Mucosa of descending colon (tissue), 3 donors: ENCODE measurements at regions not wholly inside any gene's neighbourhood (a gene's known extent, or its start where the extent isn't known, plus 50 kb on each side); places are given as distances from the start of the nearest gene placed in this dataset.

Experiments
- ATAC-seq: fragments of 200-7000 bp; cut with Tn5 transposase; one replicate; pipeline ENCODE4 v1.9.1; 2020; ENCODE audit warnings: mild to moderate bottlenecking, moderate library complexity
- DNase-seq, 3 donors: peaks; one replicate each; pipeline ENCODE4 v3.0.0-alpha.2; 2020
- H3K36me3 ChIP-seq: fragments of 200-600 bp; one replicate; pipeline ENCODE4 v1.8.0; 2021; ENCODE audit warnings: low read depth, mild to moderate bottlenecking
- H3K4me1 ChIP-seq: fragments of 200-600 bp; one replicate; pipeline ENCODE4 v1.8.0; 2021; ENCODE audit warnings: low read depth, mild to moderate bottlenecking
- H3K4me3 ChIP-seq: fragments of 200-600 bp; one replicate; pipeline ENCODE4 v1.8.0; 2021; ENCODE audit warnings: mild to moderate bottlenecking
- H3K9me3 ChIP-seq: fragments of 200-600 bp; one replicate; pipeline ENCODE4 v1.8.0; 2021; ENCODE audit warnings: mild to moderate bottlenecking
- CTCF ChIP-seq: fragments of 200-600 bp; IDR thresholded peaks from one replicate; pipeline ENCODE4 v1.8.0; 2022; ENCODE audit warnings: antibody characterized with exemption, mild to moderate bottlenecking
- intact Hi-C, 2 donors: fragments of 100-400 bp; cut with DNase I in 1 of 2; cut with micrococcal nuclease in 1 of 2; formaldehyde crosslinking; loops; one replicate each; pipeline versions ENCODE4 v1.11.0 to v1.11.1; 2022; cut with DNase I, micrococcal nuclease
- donor health status: DM: no; HTN: no; CAD: no; lungs with moderate emphysema.
- donor health status: DM: no; HTN: no; CAD: no.
- donor health status: DM: no; HTN: yes; CAD: no.

- Histone ChIP-seq H3K4me3 (no peak overlapping the region), H3K9me3 (no peaks in the 10 kb centered on the region), H3K4me1 (no peaks in the 10 kb centered on the region), H3K36me3 (no peaks in the 10 kb centered on the region)
- intact Hi-C loops = no loop called here
- DNase-seq = no peak
- no peak for ATAC-seq
- no peak for TF ChIP-seq CTCF
Observed at GRCh38 chr5:56581426-56581825, 233.9 kb upstream of the MAP3K1 start.

GRCh38 chr5:56580864-56581263 lies 234.5 kb upstream of the MAP3K1 start:
- TF ChIP-seq CTCF = no peak

GRCh38 chr5:56575821-56576220 lies 239.5 kb upstream of the MAP3K1 start:
- ATAC-seq (no peak), DNase-seq (no peak)
- TF ChIP-seq CTCF = no peak
- H3K4me3 ChIP-seq = no peak overlapping the region
- no peaks in the 10 kb centered on the region for H3K9me3 ChIP-seq
- intact Hi-C loops = no loop called here
- no peaks in the 10 kb centered on the region for H3K36me3 ChIP-seq
- no peaks in the 10 kb centered on the region for H3K4me1 ChIP-seq

More at GRCh38 chr5:56580864-56581263, 234.5 kb upstream of the MAP3K1 start:
- H3K36me3 ChIP-seq = no peaks in the 10 kb centered on the region
- no peaks in the 10 kb centered on the region for H3K9me3 ChIP-seq
- no peak for DNase-seq
- H3K4me3 ChIP-seq = no peak overlapping the region
- no peaks in the 10 kb centered on the region for H3K4me1 ChIP-seq
- ATAC-seq = no peak
- intact Hi-C loops = no loop called here

GRCh38 chr5:56574778-56575177 lies 240.6 kb upstream of the MAP3K1 start:
- no peak for DNase-seq
- intact Hi-C loops = no loop called here
- Histone ChIP-seq H3K4me1 (no peaks in the 10 kb centered on the region), H3K9me3 (no peaks in the 10 kb centered on the region), H3K36me3 (no peaks in the 10 kb centered on the region), H3K4me3 (no peak overlapping the region)
- TF ChIP-seq CTCF = no peak
- no peak for ATAC-seq

GRCh38 chr5:56569566-56569965 lies 245.8 kb upstream of the MAP3K1 start:
- DNase-seq (no peak), ATAC-seq (no peak)
- intact Hi-C loops = no loop called here
- Histone ChIP-seq H3K4me1 (no peaks in the 10 kb centered on the region), H3K9me3 (no peaks in the 10 kb centered on the region), H3K36me3 (no peaks in the 10 kb centered on the region), H3K4me3 (no peak overlapping the region)
- TF ChIP-seq CTCF = no peak

GRCh38 chr5:56569076-56569475 lies 246.3 kb upstream of the MAP3K1 start:
- no peaks in the 10 kb centered on the region for H3K4me1 ChIP-seq
- no peak for ATAC-seq
- TF ChIP-seq CTCF = no peak
- DNase-seq = no peak
- H3K36me3 ChIP-seq = no peaks in the 10 kb centered on the region
- no peaks in the 10 kb centered on the region for H3K9me3 ChIP-seq
- intact Hi-C loops = no loop called here
- H3K4me3 ChIP-seq = no peak overlapping the region
